ENCODE measurements at regions not wholly inside any gene's neighbourhood (a gene's known extent, or its start where the extent isn't known, plus 50 kb on each side); places are given as distances from the start of the nearest gene placed in this dataset.

DNA sequence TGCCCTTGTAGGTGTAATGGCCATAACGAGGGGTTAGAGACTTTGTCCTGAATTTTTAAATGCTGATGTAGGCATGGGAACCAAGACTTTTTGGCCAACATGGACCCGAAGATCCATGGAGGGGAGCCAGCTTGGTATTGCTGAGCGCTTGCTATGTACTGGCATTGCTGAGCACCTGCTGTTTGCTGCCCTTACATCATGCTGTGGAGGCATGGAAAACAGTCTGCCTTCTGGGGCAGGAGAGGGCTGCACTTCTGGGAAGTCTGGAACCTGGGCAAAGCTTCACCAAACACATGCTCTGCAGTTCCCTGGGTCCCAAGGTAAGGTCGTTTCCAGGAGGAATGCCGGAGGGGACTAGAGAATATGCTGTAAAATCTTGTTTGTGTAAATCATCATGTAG is 86.3 kb upstream of the CNIH3 start:
- H3K4me3 ChIP-seq (replicated peaks in 1 of 2; ENCODE audit: low read depth in 1 of 2, low read length in 2 of 2) = no peak overlapping the region
- peaks cover 5 to 18% of the 10 kb centered on the region in 2 experiments; a peak in 3 of 4 replicates for H3K4me1 ChIP-seq (ENCODE audit: control insufficient read depth in 1 of 2, insufficient read depth in 2 of 2, low read length in 2 of 2)
- intact Hi-C loops (cut with micrococcal nuclease) = no loop called here
- RAD21 ChIA-PET (ENCODE audit: low non-redundant PET in 1 of 2, low total read pairs in 2 of 2, uncharacterized antibody in 2 of 2, unreplicated experiment in 2 of 2) = no interaction called here
- no peak for DNase-seq (ENCODE audit: low read depth, low spot score)
- H3K9me2 ChIP-seq (ENCODE audit: insufficient read depth) = no peaks in the 10 kb centered on the region
- no peaks in the 10 kb centered on the region for H3K27me3 ChIP-seq (ENCODE audit: insufficient read depth, low read length)
- BruUV-seq (replicated peaks) = no TSS peak
- H2AFZ ChIP-seq (ENCODE audit: low read depth, low read length, poor library complexity, severe bottlenecking) = no peak overlapping the region
- H3K9me3 ChIP-seq (ENCODE audit: control insufficient read depth in 1 of 2, insufficient read depth in 1 of 2, low read depth in 1 of 2, low read length in 2 of 2) = no peaks in the 10 kb centered on the region
- CTCF ChIA-PET = no interaction called here
- H3K27ac ChIP-seq (ENCODE audit: low read depth, low read length) = no peak overlapping the region
- POLR2A ChIA-PET = no interaction called here
- no peaks in the 10 kb centered on the region for H3K36me3 ChIP-seq (ENCODE audit: control insufficient read depth in 1 of 2, insufficient read depth in 2 of 2, low read length in 2 of 2)
- H4K20me1 ChIP-seq (ENCODE audit: insufficient read depth) = no peaks in the 10 kb centered on the region
- H3K79me2 ChIP-seq (ENCODE audit: insufficient read depth, low read length) = no peaks in the 10 kb centered on the region
- ATAC-seq = no peak
- TF ChIP-seq, protein P1, sequence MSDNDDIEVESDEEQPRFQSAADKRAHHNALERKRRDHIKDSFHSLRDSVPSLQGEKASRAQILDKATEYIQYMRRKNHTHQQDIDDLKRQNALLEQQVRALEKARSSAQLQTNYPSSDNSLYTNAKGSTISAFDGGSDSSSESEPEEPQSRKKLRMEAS (IDR thresholded peaks at IDR 0.05) = no peak
- TF ChIP-seq TCF7L2 (IDR thresholded peaks at IDR 0.05; ENCODE audit: borderline replicate concordance, extremely low read depth, insufficient read depth, insufficient read length) = no peak
- TF ChIP-seq SP1 (IDR thresholded peaks at IDR 0.05; ENCODE audit: low read depth) = no peak
- no peak for TF ChIP-seq CEBPB (IDR thresholded peaks at IDR 0.05; ENCODE audit: low read depth)
- no peak for TF ChIP-seq EZH2phosphoT487 (IDR thresholded peaks at IDR 0.05; ENCODE audit: borderline replicate concordance)
- no peak for TF ChIP-seq SIN3A (IDR thresholded peaks at IDR 0.05; ENCODE audit: low read depth)
- no peak for TF ChIP-seq RAD21 (IDR thresholded peaks at IDR 0.05; ENCODE audit: low read depth)
- TF ChIP-seq, protein P2, sequence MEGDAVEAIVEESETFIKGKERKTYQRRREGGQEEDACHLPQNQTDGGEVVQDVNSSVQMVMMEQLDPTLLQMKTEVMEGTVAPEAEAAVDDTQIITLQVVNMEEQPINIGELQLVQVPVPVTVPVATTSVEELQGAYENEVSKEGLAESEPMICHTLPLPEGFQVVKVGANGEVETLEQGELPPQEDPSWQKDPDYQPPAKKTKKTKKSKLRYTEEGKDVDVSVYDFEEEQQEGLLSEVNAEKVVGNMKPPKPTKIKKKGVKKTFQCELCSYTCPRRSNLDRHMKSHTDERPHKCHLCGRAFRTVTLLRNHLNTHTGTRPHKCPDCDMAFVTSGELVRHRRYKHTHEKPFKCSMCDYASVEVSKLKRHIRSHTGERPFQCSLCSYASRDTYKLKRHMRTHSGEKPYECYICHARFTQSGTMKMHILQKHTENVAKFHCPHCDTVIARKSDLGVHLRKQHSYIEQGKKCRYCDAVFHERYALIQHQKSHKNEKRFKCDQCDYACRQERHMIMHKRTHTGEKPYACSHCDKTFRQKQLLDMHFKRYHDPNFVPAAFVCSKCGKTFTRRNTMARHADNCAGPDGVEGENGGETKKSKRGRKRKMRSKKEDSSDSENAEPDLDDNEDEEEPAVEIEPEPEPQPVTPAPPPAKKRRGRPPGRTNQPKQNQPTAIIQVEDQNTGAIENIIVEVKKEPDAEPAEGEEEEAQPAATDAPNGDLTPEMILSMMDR (IDR thresholded peaks at IDR 0.05 in 2 of 3, conservative IDR thresholded peaks at IDR 0.05 in 1 of 3; ENCODE audit: borderline replicate concordance in 1 of 3, insufficient read depth in 1 of 3, low read depth in 2 of 3, low read length in 2 of 3) = no peak
- no peak for TF ChIP-seq CBX3 (IDR thresholded peaks at IDR 0.05; ENCODE audit: low read depth)
- TF ChIP-seq JUND (IDR thresholded peaks at IDR 0.05) = no peak
- H3K9ac ChIP-seq (ENCODE audit: low read length) = no peak overlapping the region
- no peak overlapping the region for H3K4me2 ChIP-seq (ENCODE audit: low read length)
